NCI-H1048 (cell line): ENCODE measurements at regions not wholly inside any gene's neighbourhood (a gene's known extent, or its start where the extent isn't known, plus 50 kb on each side); places are given as distances from the start of the nearest gene placed in this dataset.
"Not testable (repeated sequence)": the region's sequence is repeated elsewhere in the genome, so short reads cannot be mapped to it uniquely, and the experiment has no call there.

Experiments used
- DNase-seq: peaks from one replicate; lab custom pipeline; 2025; lab: John Stamatoyannopoulos, UW

DNA sequence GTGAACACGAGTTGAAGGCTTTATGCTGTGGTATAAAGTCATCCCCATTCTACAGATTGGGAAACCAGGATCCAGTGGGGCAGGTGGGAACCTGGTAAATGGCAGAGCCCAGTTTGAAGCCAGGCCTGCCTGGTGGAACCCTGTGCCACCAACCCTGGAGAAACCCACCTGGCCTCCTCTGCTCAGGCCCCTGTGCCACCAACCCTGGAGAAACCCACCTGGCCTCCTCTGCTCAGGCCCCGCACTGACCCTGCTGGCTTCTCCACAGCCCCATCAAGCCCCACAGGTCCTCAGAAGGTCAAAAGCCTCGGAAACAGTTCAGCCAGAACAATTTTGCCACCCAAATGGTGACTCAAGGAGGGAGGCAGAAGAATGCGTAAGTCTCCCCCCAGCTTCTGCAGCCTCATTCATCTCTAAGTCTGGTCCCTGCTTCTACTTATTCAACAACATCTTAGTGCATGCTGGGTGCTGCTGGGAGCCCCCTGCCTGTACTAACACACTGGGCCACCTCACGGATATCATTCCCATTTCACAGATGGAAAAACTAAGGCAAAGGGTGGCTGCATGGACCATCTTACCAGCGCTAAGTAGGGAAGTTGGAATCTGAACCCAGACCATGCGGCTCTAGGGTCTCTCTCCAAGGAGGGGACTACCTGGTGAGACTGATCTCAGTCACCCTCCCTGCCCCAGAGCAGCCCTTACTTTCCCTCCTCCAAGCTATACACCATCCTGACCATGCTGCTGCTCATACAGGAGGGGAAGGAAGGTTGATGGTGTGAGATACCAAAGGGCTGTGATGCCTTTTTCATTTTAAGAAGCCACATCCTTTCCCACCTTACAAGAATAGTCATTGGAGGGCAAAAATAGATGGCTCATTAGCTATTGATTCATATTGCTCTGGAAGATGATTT is 93.7 kb upstream of the ID2 start:
- DNase-seq: no peak

DNA sequence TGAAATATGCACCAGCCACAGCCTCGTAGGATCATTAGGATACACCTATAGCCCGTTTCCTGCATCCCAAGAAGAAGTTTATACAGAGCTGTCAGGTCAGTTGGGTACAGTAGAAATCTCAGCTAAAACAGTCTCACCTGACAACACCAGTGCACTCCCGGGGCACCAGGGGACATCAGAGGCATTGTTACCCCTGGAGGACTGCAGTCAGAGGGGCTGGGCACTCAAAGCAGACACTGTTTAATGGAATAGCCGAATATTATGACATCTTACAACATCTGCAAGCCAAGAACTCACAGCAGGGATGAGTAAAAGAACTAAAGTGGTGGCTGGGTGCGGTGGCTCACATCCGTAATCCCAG is 93.0 kb upstream of the ID2 start:
- no peak for DNase-seq

DNA sequence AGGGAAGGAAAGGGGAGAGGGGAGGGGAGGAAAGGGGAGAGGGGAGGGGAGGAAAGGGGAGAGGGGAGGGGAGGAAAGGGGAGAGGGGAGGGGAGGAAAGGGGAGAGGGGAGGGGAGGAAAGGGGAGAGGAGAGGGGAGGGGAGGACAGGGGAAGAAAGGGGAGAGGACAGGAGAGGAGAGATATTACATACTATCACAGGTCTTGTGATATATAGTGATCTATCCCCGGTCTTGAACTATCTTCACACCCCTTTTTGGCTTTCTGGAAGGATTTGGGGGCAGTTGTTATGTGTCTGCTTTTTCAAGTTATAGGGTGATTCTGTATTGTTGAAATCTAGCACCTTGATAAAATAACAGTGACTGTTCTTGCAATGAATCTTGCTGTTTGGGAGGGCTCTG is 92.1 kb upstream of the ID2 start:
- no peak for DNase-seq

DNA sequence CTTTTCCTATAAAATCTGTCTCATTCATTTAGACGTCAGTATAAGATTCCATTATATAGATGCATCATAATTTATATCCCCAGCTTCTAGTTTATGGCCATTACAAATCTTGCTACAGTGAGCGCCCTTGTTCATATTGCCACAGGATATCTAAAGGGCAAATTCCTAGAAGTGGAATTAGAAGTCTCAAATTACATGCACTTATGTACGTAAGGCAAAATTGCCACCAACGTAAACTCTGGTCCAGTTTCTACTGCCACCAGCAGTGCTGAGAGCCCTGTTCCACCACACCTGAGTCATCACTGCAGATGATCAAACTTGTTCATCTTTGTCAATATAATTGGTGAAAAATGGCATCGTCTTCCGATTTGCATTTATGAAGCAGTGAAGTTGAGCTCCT is 90.9 kb upstream of the ID2 start:
- no peak for DNase-seq

DNA sequence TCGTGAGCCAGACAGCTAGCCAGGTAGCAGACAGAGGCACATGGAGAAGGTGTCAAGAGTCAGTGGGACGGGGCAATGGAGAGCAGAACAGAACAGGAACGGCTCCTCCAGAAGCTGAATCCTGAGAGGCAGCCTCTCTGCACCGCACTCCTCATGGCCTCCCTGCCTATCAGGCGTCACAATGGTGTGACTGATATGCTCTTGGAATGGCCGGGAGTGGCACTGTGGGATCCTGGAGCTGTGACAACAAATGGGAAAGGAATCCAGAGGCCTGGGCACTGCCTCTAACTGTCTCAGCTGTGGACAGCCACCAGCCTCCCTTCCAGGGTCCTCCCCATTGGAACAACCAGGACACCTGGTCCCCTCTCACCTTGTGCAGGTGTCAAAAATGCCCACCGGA is 89.1 kb upstream of the ID2 start:
- DNase-seq: no peak

DNA sequence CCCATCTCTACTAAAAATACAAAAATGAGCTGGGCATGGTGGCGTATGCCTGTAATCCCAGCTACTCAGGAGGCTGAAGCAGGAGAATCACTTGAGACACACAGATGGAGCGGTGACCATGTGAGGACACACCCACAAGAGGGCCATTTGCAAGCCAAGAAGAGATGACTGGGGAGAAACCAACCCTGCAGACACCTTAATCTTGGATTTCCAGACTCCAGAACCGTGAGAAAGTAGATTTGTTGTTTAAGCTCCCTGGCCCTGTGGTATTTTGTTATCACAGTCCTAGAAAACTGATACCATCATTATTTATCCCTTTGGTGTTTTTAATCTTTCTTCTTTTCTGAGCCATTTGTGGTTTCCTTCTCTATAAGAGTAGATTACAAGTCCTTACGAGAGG is 88.6 kb upstream of the ID2 start:
- no peak for DNase-seq

DNA sequence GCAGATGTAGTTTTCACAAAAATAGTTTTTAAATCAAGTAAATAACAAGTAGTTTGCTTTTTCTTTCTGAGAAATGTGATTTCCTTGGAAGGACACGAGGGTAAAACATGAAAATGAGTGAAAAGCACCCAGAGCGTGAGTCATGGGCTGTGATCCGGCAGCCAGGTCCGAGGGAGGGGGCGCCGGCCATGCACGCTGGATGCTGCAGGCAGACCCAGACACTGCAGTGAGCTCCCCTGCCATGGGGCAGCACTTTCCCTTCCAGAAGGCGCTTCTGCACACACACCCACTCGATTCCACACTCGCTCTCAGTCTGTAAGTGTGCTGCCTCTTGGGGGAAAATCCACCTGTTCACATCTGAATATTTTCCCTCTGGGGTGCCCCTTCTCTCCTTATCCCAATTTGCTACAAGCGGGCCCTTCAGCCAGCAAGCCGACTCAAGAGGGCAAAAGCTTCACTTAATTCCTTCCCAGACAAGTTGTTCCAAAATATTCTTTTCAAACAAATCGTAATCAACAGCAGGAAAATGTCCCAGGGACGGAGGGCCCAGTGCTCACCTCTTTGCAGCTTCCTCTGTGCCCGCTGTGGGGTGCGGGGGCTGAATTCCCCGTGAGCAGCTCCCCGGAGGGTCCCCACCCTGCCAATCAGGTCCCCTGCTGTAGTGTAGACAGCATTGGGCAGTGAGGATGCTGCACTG is 87.0 kb upstream of the ID2 start:
- DNase-seq: no peak

DNA sequence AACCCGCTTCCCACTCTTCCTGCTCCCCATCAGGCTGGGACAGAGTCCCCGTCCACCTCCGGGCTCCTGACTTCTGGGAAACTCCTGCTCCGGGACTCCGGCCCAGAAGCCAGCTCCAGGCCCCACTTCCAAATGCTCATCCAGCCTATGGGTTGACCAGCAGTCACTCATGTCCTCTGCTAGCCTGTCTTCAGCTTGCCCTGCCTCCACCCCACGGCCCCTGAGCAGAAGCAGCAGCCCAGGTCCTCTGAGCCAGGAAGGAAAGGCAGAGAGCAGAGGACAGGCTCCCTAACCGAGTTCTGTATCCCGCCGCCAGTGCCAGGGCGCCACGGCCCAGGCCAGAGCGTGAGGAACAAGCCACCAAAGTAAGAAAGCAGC is 86.4 kb upstream of the ID2 start:
- DNase-seq: no peak

DNA sequence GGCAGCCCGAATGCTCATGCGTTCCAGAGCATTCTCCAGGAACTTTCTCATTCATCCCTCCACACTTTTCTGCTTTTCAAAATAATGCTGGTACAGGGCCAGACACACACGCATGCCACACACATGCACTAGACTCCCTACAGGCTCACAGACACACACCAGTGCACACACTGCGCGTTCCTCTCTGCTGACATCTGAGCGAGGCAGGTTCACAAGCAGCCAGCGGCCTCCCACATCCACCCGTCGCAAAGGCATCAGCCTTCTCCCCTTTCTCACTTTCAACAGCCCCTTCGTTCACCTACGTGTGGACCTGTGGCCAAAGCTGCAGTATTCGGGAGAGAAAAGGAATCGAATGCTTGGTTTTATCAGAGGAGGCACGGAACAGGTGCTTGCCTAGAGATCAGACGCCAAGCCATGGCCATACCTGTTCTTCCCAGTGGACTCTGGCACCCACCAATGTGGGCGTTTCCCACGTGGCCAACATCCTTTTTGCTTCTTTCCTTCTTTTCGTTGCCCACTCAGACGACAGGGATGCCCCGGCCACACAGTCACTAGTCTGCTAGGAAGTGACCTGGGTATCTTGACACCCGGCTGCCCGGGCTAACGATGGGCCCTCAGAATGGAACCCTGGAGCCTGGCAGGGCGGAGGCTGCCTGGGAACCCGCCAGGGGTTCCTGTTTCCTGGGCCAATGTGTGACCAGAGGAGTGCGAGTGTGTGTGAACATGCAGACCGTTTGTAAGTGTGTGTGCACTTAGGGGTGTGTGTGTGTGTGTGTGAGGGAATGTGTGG is 85.8 kb upstream of the ID2 start:
- no peak for DNase-seq

DNA sequence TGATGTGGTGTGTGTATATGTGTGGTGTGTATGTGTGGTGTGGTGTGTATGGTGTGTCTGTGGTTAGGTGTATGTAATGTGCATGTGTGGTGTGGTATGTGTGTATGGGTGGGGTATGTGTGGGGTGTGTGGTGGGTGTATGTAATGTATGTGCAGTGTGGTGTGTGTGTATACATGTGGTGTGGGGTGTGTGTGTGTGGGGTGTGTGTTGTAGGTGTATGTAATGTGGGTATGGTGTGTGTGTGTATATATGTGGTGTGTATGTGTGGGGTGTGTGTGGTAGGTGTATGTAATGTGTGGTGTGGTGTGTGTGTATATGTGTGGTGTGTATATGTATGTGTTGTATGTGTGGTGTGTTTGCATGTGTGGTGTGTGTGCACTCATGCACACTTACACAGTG is 84.8 kb upstream of the ID2 start:
- DNase-seq: no peak

DNA sequence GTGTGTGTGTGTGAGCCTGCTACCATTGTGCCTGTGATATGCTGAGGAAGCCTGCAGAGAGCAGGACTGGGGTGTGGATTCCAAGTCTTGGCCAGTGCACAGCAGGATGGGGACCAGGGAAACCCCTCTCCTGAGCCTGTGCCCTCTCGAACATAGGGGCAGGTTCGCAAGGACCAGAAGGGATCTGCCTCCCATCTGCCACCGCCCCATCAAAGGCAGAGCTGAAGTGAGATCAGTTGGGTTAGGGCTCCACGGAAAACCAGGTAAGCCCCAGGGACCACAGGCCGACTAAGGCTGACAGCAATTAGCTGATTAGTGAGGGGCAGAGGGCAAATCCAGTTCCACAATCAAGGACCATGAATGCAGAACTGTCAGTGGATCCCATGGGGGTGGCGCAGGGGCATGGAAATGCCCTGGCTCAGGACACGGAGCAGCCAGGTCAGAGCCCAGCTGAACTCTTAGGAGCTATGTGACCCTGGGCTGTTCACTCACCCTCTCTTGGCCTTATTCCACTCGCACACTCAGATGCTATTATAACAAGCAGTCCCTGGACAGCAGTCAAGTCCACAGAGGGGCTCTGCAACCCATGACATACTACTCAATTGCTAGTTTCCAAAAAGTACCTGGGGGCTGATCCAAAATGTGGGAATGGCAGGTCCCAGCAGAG is 84.2 kb upstream of the ID2 start:
- DNase-seq: no peak

DNA sequence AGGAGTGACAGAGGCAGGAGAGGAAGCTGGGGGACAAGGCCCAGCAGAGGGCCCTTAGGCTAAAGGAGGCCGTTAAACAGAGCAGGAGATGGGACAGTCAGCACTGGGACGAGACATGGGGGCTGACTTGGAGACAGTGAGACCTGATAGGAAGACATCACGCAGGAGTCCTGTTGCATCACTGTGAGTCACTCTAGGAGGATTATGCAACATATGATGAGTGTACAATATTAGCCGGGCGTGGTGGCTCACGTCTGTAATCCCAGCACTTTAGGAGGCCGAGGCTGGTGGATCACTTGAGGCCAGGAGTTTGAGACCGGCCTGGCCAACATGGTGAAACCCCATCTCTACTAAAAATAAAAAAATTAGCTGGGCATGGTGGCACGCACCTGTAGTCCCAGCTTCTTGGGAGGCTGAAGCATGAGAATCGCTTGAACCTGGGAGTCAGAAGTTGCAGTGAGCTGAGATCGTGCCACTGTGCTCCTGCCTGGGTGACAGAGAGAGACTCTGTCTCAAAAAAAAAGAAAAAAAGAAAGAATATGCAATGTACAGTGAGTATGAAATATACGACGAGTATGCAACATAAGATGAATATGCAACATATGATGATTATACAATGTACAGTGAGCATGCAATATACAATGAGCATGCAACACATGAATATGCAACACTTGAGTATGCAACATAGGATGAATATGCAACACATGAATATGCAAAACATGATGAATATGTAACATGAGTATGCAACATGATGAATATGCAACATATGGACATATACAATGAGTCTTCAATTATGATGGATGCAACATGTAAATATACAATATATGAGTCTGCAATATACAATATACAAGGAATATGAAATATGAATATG is 83.3 kb upstream of the ID2 start:
- DNase-seq: no peak

DNA sequence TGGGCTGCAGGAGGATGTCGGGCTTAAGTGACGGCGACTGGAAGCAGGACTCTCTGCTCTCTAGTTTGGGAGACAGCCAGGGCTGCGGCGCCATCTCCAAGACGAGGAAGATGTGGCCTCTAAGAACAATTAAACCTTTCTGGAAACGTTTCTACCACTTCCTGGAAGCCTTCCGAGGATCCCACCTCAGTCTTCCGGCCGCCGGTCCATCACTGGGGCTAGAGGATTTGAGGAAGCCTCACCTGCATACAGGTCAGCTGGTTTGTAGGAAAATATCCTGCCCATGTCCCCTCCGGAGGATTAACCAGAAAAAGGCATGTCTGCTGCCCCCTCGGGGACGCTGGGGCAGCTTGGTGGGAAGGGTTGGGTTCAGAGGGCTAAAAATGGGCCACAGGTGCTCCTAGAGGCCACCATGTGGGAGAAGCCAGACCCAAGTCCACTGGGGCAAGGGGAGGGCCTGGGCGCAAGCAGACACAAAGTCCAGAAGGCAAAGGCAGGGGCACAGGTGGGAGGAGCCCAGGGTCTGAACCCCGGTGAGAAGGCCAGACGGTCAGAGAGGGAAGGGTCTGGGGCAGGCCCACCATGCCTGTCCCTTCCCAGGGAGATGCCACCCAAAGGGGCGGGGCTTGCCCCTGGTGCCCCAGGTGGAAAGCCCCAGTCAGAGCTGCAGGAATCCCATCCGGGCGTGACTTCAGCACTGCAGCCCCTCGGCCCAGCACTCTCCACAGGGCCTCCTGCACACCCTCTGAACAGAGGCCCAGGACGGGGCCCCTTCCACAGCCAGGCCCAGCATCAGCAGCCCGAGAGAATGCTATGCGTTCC is 82.2 kb upstream of the ID2 start:
- no peak for DNase-seq

DNA sequence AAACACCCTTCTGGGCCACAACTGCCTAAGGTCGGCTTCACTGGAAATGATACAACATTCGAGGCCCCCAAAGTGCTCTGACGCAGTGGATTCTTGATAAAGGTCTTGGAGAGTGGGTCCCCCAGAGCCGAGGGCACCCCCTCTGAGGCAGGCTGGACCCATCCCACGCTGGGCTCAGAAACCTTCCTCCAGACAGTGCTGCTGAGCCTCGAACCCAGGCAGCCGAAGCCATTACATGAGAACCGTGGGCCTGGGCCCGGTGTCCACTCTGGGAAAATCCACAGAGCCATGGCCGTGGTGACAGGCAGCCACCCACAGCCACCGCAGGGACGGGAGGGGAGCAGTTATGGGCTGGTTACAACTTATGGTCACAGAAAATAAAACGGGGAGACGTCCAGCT is 81.4 kb upstream of the ID2 start:
- no peak for DNase-seq

DNA sequence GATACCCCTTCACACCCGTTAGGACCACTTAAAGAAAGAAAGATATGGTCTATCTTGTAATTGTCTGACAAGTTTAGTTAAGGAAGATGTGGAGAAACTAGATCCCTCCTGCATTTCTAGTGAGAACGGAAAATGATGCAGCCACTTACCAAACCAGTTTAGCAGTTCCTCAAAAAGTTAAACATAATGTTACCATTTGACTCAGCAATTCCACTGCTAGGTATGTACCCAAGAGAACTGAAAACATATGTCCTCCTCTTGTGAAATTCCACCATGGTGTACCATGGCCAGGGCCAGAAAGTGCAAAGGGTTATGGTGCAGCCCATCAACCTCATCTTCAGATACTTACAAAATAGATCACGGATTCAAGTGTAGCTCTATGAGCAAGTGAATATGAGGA is 79.0 kb upstream of the ID2 start:
- no peak for DNase-seq

DNA sequence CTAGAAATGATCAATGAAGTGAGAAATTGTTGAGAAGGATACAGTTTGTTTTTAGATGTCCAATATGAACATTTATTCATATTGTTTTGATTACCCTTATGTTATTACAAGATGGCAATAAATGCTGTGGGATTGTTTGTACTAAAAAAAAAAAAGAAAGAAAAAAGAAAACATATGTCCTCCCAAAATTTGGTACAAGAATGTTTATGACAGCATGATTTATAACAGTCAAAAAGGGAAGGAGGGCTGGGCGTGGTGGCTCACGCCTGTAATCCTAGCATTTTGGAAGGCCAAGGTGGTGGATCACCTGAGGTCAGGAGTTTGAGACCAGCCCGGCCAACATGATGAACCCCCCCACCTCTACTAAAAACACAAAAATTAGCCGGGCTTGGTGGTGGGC is 78.5 kb upstream of the ID2 start:
- DNase-seq: not testable (repeated sequence)

DNA sequence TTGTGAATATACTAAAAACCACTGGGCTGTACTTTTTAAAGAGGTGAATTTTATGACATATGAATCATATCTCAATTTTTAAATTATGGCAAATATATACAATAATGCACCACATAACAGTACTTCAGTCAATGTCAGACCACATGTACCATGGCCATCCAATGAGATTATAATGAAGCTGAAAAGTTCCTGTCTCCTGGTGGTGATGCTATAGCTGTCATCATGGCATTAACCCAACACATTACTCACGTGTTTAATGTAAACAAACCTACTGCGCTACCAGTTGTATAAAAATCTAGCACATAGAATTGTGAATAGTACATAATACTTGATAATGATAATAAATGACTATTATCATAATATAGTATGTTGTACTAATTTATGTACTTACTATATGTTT is 77.6 kb upstream of the ID2 start:
- no peak for DNase-seq

DNA sequence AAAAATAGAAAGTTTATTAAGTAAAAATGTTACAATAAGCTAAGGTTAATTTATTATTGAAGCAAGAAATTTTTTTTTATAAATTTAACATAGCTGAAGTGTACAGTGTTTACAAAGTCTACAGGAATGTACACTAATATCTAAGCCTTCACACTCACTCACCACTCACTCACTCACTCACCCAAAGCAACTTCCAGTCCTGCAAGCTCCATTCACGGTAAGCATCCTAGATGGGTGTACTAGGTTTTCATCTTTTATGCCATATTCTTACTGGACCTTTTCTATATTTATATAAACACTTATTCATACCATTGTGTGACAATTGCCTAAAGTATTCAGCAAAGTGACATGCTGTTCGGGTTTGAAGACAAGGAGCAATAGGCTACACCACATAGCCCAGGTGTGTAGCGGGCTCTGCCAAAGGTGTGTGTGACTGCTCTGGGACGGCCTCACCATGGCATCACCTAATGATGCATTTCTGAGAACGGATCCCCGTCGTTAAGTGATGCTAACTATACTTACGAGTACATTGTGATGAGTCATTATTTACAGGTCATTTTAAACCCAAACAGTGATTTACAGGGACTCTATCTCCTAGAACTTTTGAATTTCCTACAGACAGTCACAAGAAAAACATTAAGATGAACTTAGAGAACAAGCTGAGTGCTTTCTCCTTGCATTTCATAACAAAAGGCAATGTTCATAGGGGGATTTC is 76.3 kb upstream of the ID2 start:
- DNase-seq: no peak

DNA sequence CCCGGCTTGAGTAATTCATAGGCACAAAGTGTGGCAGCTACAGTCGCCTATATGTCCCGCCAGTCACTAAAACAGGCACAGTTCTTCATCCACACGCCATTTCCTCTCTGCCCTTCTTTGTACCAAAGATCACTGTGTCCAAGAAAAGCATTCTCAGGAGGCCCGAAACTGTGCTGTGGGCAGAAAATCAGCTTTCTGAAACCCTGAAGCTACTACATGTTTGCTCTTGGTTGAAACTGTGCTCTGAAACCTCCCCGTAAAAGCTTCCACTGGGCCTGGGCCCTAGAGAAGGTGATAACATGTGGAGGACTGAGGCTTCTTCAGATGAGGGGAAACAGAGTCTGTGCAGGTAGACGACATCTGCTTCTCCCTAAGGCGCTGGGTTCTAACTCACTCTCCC is 75.6 kb upstream of the ID2 start:
- DNase-seq: no peak
